NCI-H2171 (cell line): ENCODE measurements at regions not wholly inside any gene's neighbourhood (a gene's known extent, or its start where the extent isn't known, plus 50 kb on each side); places are given as distances from the start of the nearest gene placed in this dataset.

ENCODE experiments used
- DNase-seq: peaks from one replicate; lab custom pipeline; 2025; lab: John Stamatoyannopoulos, UW

- DNase-seq, result no peak
Measured at GRCh38 chr3:16114429-16114828, 60.1 kb upstream of the GALNT15 start.

- no peak for DNase-seq
Measured at GRCh38 chr3:16114930-16115329, 59.5 kb upstream of the GALNT15 start.

- no peak for DNase-seq
Measured at GRCh38 chr3:16118396-16118795, 56.1 kb upstream of the GALNT15 start.

- no peak for DNase-seq
Measured at GRCh38 chr3:16119887-16120286, 54.6 kb upstream of the GALNT15 start.

- DNase-seq, result no peak
Measured at GRCh38 chr3:16121391-16121790, 53.1 kb upstream of the GALNT15 start.

- no peak for DNase-seq
Measured at GRCh38 chr3:16122155-16122554, 52.3 kb upstream of the GALNT15 start.

GRCh38 chr3:16122661-16123060 is 51.8 kb upstream of the GALNT15 start:
- DNase-seq, result no peak

- no peak for DNase-seq
Measured at GRCh38 chr3:16124636-16125035, 49.8 kb upstream of the GALNT15 start.
